Endothelial cell of umbilical vein (primary cell): ENCODE measurements at regions not wholly inside any gene's neighbourhood (a gene's known extent, or its start where the extent isn't known, plus 50 kb on each side); places are given as distances from the start of the nearest gene placed in this dataset.

Source experiments
- BruUV-seq: library from RNA; stranded (reverse); fragments of 400-500 nt; replicated peaks from 2 replicates; lab custom pipeline; 2021; lab: Mats Ljungman, UMichigan
- CTCF ChIA-PET: fragments of 300-600, 350-600 bp; sonication (Branson Sonifier 250); formaldehyde crosslinking; loops from one replicate; lab custom pipeline; 2021; ENCODE audit warnings: antibody characterized with exemption, inconsistent platforms; lab: Charles Lee
- POLR2A ChIA-PET: fragments of 300-600, 350-600 bp; sonication (Branson Sonifier 250); formaldehyde crosslinking; loops from one replicate; lab custom pipeline; 2021; ENCODE audit warnings: antibody characterized with exemption, inconsistent platforms; lab: Charles Lee
- DNase-seq: peaks from one replicate; pipeline ENCODE4 v3.0.0-alpha.2; 2011; ENCODE audit warnings: low read depth, low spot score
- FAIRE-seq: peaks from 2 replicates; lab custom pipeline; 2011; peaks lifted over from hg19 to GRCh38; lab: Jason Lieb, UNC
- H2AFZ ChIP-seq: 2 replicates; pipeline ENCODE4 v1.6.0; 2012; ENCODE audit warnings: low read depth, low read length, control low read depth, inconsistent platforms
- H3K27ac ChIP-seq: 2 replicates; pipeline ENCODE4 v1.5.1; 2011; ENCODE audit warnings: low read depth, mild to moderate bottlenecking, control low read depth, low read length, moderate library complexity; ENCODE audit not compliant: insufficient read depth
- H3K27me3 ChIP-seq, 2 experiments: 2 replicates each; pipeline versions ENCODE4 v1.6.0 to v1.6.1; 2011; ENCODE audit warnings: low read length in 2 of 2, mixed read lengths in 1 of 2; ENCODE audit not compliant: control insufficient read depth in 2 of 2, insufficient read depth in 2 of 2
- H3K36me3 ChIP-seq, 2 experiments: 2 replicates in 1 of 2; 3 replicates in 1 of 2; pipeline ENCODE4 v1.5.1; 2011; ENCODE audit warnings: low read length in 2 of 2, mild to moderate bottlenecking in 1 of 2, moderate library complexity in 1 of 2; ENCODE audit not compliant: control insufficient read depth in 2 of 2, insufficient read depth in 2 of 2; ENCODE audit errors: extremely low read depth in 1 of 2
- H3K4me1 ChIP-seq: 3 replicates; pipeline ENCODE4 v1.5.1; 2011; ENCODE audit warnings: mild to moderate bottlenecking, low read length; ENCODE audit not compliant: control insufficient read depth, insufficient read depth; ENCODE audit errors: extremely low read depth
- H3K4me2 ChIP-seq: 2 replicates; pipeline ENCODE4 v1.6.1; 2011; ENCODE audit warnings: low read length, control low read depth, mixed read lengths; ENCODE audit not compliant: insufficient read depth
- H3K4me3 ChIP-seq, 3 experiments: fragments of 200-600 bp in 1 of 3; sonication (generic), shearing (Covaris generic) in 1 of 3; replicated peaks in 1 of 3; 2 replicates each; pipeline ENCODE4 v1.5.1; 2011 to 2016; ENCODE audit warnings: control low read depth in 3 of 3, low read length in 3 of 3, mild to moderate bottlenecking in 2 of 3, inconsistent platforms in 1 of 3, low read depth in 1 of 3, moderate library complexity in 1 of 3; ENCODE audit not compliant: insufficient read depth in 1 of 3
- H3K79me2 ChIP-seq: 2 replicates; pipeline ENCODE4 v1.6.0; 2012; ENCODE audit warnings: low read length, inconsistent platforms; ENCODE audit not compliant: control insufficient read depth, insufficient read depth
- H3K9ac ChIP-seq: replicated peaks from 2 replicates; pipeline ENCODE3; 2011; ENCODE audit warnings: low read length, control low read depth; ENCODE audit not compliant: insufficient read depth; ENCODE audit errors: extremely low read depth
- H3K9me1 ChIP-seq: replicated peaks from 3 replicates; pipeline ENCODE4 v1.6.0; 2011; ENCODE audit warnings: mild to moderate bottlenecking, low read length; ENCODE audit not compliant: control insufficient read depth, insufficient read depth; ENCODE audit errors: extremely low read depth
- H3K9me3 ChIP-seq: replicated peaks from 2 replicates; pipeline ENCODE4 v1.5.1; 2012; ENCODE audit warnings: low read length, inconsistent platforms; ENCODE audit not compliant: control insufficient read depth, insufficient read depth
- H4K20me1 ChIP-seq: replicated peaks from 2 replicates; pipeline ENCODE3; 2011; ENCODE audit warnings: mild to moderate bottlenecking, low read length; ENCODE audit not compliant: control insufficient read depth, insufficient read depth; ENCODE audit errors: extremely low read depth
- CTCF ChIP-seq, 2 donors: IDR thresholded peaks; 1 replicate in 1 of 2; 2 replicates in 1 of 2; pipeline ENCODE4 v1.5.1; 2011; ENCODE audit warnings: low read length in 2 of 2, mild to moderate bottlenecking in 2 of 2, moderate library complexity in 2 of 2, control low read depth in 1 of 2, inconsistent platforms in 1 of 2, low read depth in 1 of 2; ENCODE audit not compliant: insufficient read depth in 1 of 2; ENCODE audit errors: extremely low read depth in 1 of 2
- EZH2 ChIP-seq: IDR thresholded peaks from 2 replicates; pipeline ENCODE4 v1.6.1; 2012; ENCODE audit warnings: borderline replicate concordance, low read depth, mild to moderate bottlenecking, moderate library complexity, low read length, inconsistent platforms; ENCODE audit not compliant: severe bottlenecking
- FOS ChIP-seq: IDR thresholded peaks from 2 replicates; pipeline ENCODE4 v1.6.1; 2011; ENCODE audit warnings: mild to moderate bottlenecking, low read length, moderate library complexity, borderline replicate concordance; ENCODE audit not compliant: insufficient read depth
- GATA2 ChIP-seq: IDR thresholded peaks from 2 replicates; pipeline ENCODE4 v1.7.0; 2011; ENCODE audit warnings: low read depth, mild to moderate bottlenecking, moderate library complexity, mixed read lengths, low read length; ENCODE audit not compliant: insufficient read length, insufficient read depth
- JUN ChIP-seq: IDR thresholded peaks from 2 replicates; pipeline ENCODE4 v1.6.1; 2011; ENCODE audit warnings: borderline replicate concordance, low read depth; ENCODE audit not compliant: insufficient read length, insufficient read depth
- MAX ChIP-seq: IDR thresholded peaks from 2 replicates; pipeline ENCODE4 v1.6.1; 2011; ENCODE audit not compliant: insufficient read depth, insufficient read length
- MYC ChIP-seq: IDR thresholded peaks from one replicate; pipeline ENCODE4 v1.6.1; 2011; ENCODE audit warnings: mild to moderate bottlenecking, low read depth, low read length
- POLR2A ChIP-seq: IDR thresholded peaks from 2 replicates; pipeline ENCODE4 v1.6.1; 2012; ENCODE audit warnings: low read depth, mild to moderate bottlenecking, control low read depth, low read length
- POLR2AphosphoS5 ChIP-seq: IDR thresholded peaks from 2 replicates; pipeline ENCODE4 v1.6.1; 2012; ENCODE audit warnings: low read depth, mild to moderate bottlenecking, control low read depth, low read length, moderate library complexity; ENCODE audit not compliant: insufficient read depth
- dilution Hi-C: fragments of 300-500 bp; cut with MboI; formaldehyde crosslinking; loops from one replicate; pipeline ENCODE4 v1.15.0; 2019; ENCODE audit warnings: low sequenced_read_pairs; ENCODE audit not compliant: extremely low pct_ligation_motif_present
- intact Hi-C: fragments of 100-400 bp; cut with micrococcal nuclease; formaldehyde crosslinking; loops from one replicate; pipeline ENCODE4 v1.10.0; 2022

GRCh38 chr6:2471472-2471871 is 226.1 kb upstream of the GMDS start:
- no peaks in the 10 kb centered on the region for H3K9me1 ChIP-seq
- H2AFZ ChIP-seq: no peak overlapping the region
- intact Hi-C loops: no loop called here
- no TSS peak for BruUV-seq
- no peak overlapping the region for H3K27ac ChIP-seq
- FAIRE-seq (no peak), DNase-seq (no peak)
- dilution Hi-C loops: loop anchor here (25.0 kb wide), 1 partner anchor 141 kb away; no protein-coding TSS in a partner anchor
- no peaks in the 10 kb centered on the region for H3K79me2 ChIP-seq
- no peak overlapping the region for H3K4me2 ChIP-seq
- H3K9me3 ChIP-seq: no peaks in the 10 kb centered on the region
- no peaks in the 10 kb centered on the region for H4K20me1 ChIP-seq
- H3K9ac ChIP-seq: no peak overlapping the region
- CTCF ChIA-PET: interaction anchor here (1.2 to 1.6 kb wide), 3 partner anchors 15 to 163 kb away, joined by 3 to 4 read pairs (median 3); no protein-coding TSS in a partner anchor
- no peaks in the 10 kb centered on the region for H3K4me1 ChIP-seq
- H3K27me3 ChIP-seq: peaks cover 6 to 11% of the 10 kb centered on the region in 2 experiments
- POLR2A ChIA-PET: no interaction called here
- no peak for TF ChIP-seq FOS
- no peak for TF ChIP-seq CTCF (IDR thresholded peaks at IDR 0.05; ENCODE audit: extremely low read depth in 1 of 2, insufficient read depth in 1 of 2, low read depth in 1 of 2, low read length in 2 of 2)
- no peak for TF ChIP-seq GATA2
- no peak for TF ChIP-seq MAX
- no peak for TF ChIP-seq JUN
- no peaks in the 10 kb centered on the region for H3K36me3 ChIP-seq
- no peak overlapping the region for H3K4me3 ChIP-seq

GRCh38 chr6:2469428-2469827 is 224.0 kb upstream of the GMDS start:
- CTCF ChIA-PET: no interaction called here
- dilution Hi-C loops (loop anchor here (25.0 kb wide), 1 partner anchor 143 kb away; no protein-coding TSS in a partner anchor), intact Hi-C loops (no loop called here)
- Histone ChIP-seq H3K27ac (no peak overlapping the region), H3K79me2 (no peaks in the 10 kb centered on the region), H3K9me3 (no peaks in the 10 kb centered on the region), H2AFZ (no peak overlapping the region), H3K27me3 (peaks cover 6 to 11% of the 10 kb centered on the region in 2 experiments), H4K20me1 (no peaks in the 10 kb centered on the region), H3K4me3 (no peak overlapping the region), H3K9me1 (no peaks in the 10 kb centered on the region), H3K9ac (no peak overlapping the region), H3K4me2 (no peak overlapping the region), H3K4me1 (no peaks in the 10 kb centered on the region), H3K36me3 (no peaks in the 10 kb centered on the region)
- DNase-seq (no peak), FAIRE-seq (no peak)
- POLR2A ChIA-PET: no interaction called here
- TF ChIP-seq EZH2: no peak
- no peak for TF ChIP-seq POLR2A
- TF ChIP-seq MAX: no peak
- TF ChIP-seq FOS: no peak
- TF ChIP-seq CTCF (IDR thresholded peaks at IDR 0.05; ENCODE audit: extremely low read depth in 1 of 2, insufficient read depth in 1 of 2, low read depth in 1 of 2, low read length in 2 of 2): no peak
- no peak for TF ChIP-seq GATA2
- TF ChIP-seq MYC: no peak
- TF ChIP-seq POLR2AphosphoS5: no peak
- no peak for TF ChIP-seq JUN
- BruUV-seq: no TSS peak
